ENCODE measurements at regions not wholly inside any gene's neighbourhood (a gene's known extent, or its start where the extent isn't known, plus 50 kb on each side); places are given as distances from the start of the nearest gene placed in this dataset.

DNA sequence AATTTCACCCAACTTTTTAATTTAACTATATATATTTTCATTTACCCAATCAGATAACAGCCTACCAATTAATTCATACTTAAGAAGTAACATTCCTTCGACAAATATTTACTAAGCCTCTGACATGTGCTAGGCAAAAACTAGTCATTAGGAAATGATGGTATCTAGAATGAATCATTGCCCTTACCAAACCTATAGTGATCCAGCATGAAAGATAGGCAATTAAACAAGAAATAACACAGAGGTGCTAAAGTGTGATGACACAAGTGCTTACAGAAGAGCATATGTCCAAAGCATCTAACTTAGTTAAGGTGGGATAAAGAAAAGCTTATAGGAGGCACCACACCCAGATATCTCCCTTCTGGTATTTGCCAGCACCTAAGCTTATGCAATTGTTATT is 166.5 kb upstream of the RASSF8 start:
- Histone ChIP-seq H3K4me1 (ENCODE audit: insufficient read depth, insufficient read length) (no peaks in the 10 kb centered on the region), H3K27me3 (ENCODE audit: insufficient read depth, insufficient read length) (no peaks in the 10 kb centered on the region), H3K9ac (ENCODE audit: insufficient read length, low read depth) (no peak overlapping the region), H3K36me3 (ENCODE audit: insufficient read depth, insufficient read length, low read length) (no peaks in the 10 kb centered on the region), H3K4me3 (ENCODE audit: insufficient read length, low read depth) (no peak overlapping the region), H3K9me3 (ENCODE audit: insufficient read depth, low read length) (no peaks in the 10 kb centered on the region)
- no peak for DNase-seq (ENCODE audit: low read depth, low spot score)
- no peak for TF ChIP-seq ZNF274 (IDR thresholded peaks at IDR 0.05; ENCODE audit: low read depth, low read length)
- no peak for TF ChIP-seq SUZ12 (IDR thresholded peaks at IDR 0.05; ENCODE audit: extremely low read depth, insufficient read depth, insufficient read length)
- no peak for TF ChIP-seq YY1 (IDR thresholded peaks at IDR 0.05; ENCODE audit: insufficient read depth, insufficient read length)

DNA sequence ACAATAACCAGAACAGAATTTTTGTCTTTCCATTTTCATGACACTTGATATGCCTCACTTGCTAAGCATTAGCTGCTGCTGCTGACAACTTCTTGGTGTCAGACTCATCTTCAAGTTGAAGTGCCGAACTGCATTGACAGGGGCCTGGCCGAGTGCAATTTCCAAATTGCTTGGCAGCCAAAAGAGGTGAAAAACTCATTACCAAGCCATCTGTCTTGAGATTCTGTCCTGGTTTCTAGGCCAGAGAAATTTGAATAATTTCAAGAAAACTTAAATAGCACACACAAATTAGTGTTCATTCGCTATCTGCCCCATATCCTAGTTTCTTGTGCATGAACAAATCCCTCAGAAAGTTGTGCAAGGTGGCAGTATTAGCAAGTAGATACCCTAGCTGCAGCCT is 165.3 kb upstream of the RASSF8 start:
- no peak for TF ChIP-seq SUZ12 (IDR thresholded peaks at IDR 0.05; ENCODE audit: extremely low read depth, insufficient read depth, insufficient read length)
- no peak for TF ChIP-seq YY1 (IDR thresholded peaks at IDR 0.05; ENCODE audit: insufficient read depth, insufficient read length)
- no peak for TF ChIP-seq ZNF274 (IDR thresholded peaks at IDR 0.05; ENCODE audit: low read depth, low read length)
- Histone ChIP-seq H3K27me3 (ENCODE audit: insufficient read depth, insufficient read length) (no peaks in the 10 kb centered on the region), H3K9ac (ENCODE audit: insufficient read length, low read depth) (no peak overlapping the region), H3K36me3 (ENCODE audit: insufficient read depth, insufficient read length, low read length) (no peaks in the 10 kb centered on the region), H3K9me3 (ENCODE audit: insufficient read depth, low read length) (no peaks in the 10 kb centered on the region), H3K4me3 (ENCODE audit: insufficient read length, low read depth) (no peak overlapping the region), H3K4me1 (ENCODE audit: insufficient read depth, insufficient read length) (no peaks in the 10 kb centered on the region)
- no peak for DNase-seq (ENCODE audit: low read depth, low spot score)

GRCh38 chr12:25794571-25794970 is 163.9 kb upstream of the RASSF8 start:
- Histone ChIP-seq H3K27me3 (ENCODE audit: insufficient read depth, insufficient read length) (no peaks in the 10 kb centered on the region), H3K4me3 (ENCODE audit: insufficient read length, low read depth) (no peak overlapping the region), H3K4me1 (ENCODE audit: insufficient read depth, insufficient read length) (no peaks in the 10 kb centered on the region), H3K36me3 (ENCODE audit: insufficient read depth, insufficient read length, low read length) (no peaks in the 10 kb centered on the region), H3K9me3 (ENCODE audit: insufficient read depth, low read length) (no peaks in the 10 kb centered on the region), H3K9ac (ENCODE audit: insufficient read length, low read depth) (no peak overlapping the region)
- TF ChIP-seq SUZ12 (IDR thresholded peaks at IDR 0.05; ENCODE audit: extremely low read depth, insufficient read depth, insufficient read length) (no peak), YY1 (IDR thresholded peaks at IDR 0.05; ENCODE audit: insufficient read depth, insufficient read length) (no peak), ZNF274 (IDR thresholded peaks at IDR 0.05; ENCODE audit: low read depth, low read length) (no peak)
- DNase-seq (ENCODE audit: low read depth, low spot score): no peak

- TF ChIP-seq ZNF274 (IDR thresholded peaks at IDR 0.05; ENCODE audit: low read depth, low read length) (no peak), SUZ12 (IDR thresholded peaks at IDR 0.05; ENCODE audit: extremely low read depth, insufficient read depth, insufficient read length) (no peak), YY1 (IDR thresholded peaks at IDR 0.05; ENCODE audit: insufficient read depth, insufficient read length) (no peak)
- H3K4me1 ChIP-seq (ENCODE audit: insufficient read depth, insufficient read length): no peaks in the 10 kb centered on the region
- DNase-seq (ENCODE audit: low read depth, low spot score): no peak
Measured at GRCh38 chr12:25796523-25797000, 161.9 kb upstream of the RASSF8 start.

DNA sequence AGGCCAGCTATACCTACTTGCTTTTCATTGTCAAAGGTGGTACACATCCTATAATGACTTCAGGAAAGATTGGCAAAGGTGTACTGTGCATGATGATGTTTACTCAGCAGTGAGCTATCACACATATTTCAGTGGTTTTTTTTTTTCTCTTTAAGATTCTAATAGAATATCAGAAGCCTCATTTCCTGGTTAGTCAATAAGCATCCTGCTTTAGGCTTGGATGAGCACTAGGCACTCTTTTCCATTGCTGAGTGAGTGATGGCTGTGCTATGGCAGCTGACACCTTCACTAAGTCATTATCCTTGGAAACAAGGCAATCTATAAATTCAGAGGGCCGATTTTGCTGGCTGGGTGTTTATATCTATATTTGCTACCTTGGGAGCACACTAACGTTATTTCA is 161.1 kb upstream of the RASSF8 start:
- no peak for TF ChIP-seq ZNF274 (IDR thresholded peaks at IDR 0.05; ENCODE audit: low read depth, low read length)
- no peak for TF ChIP-seq YY1 (IDR thresholded peaks at IDR 0.05; ENCODE audit: insufficient read depth, insufficient read length)
- TF ChIP-seq SUZ12 (IDR thresholded peaks at IDR 0.05; ENCODE audit: extremely low read depth, insufficient read depth, insufficient read length): no peak
- H3K27me3 ChIP-seq (ENCODE audit: insufficient read depth, insufficient read length): no peaks in the 10 kb centered on the region
- H3K4me1 ChIP-seq (ENCODE audit: insufficient read depth, insufficient read length): no peaks in the 10 kb centered on the region
- no peak for DNase-seq (ENCODE audit: low read depth, low spot score)
- no peak overlapping the region for H3K9ac ChIP-seq (ENCODE audit: insufficient read length, low read depth)
- H3K9me3 ChIP-seq (ENCODE audit: insufficient read depth, low read length): no peaks in the 10 kb centered on the region
- H3K36me3 ChIP-seq (ENCODE audit: insufficient read depth, insufficient read length, low read length): no peaks in the 10 kb centered on the region
- H3K4me3 ChIP-seq (ENCODE audit: insufficient read length, low read depth): no peak overlapping the region

More at GRCh38 chr12:25796523-25797000, 161.9 kb upstream of the RASSF8 start:
- H3K27me3 ChIP-seq (ENCODE audit: insufficient read depth, insufficient read length): no peaks in the 10 kb centered on the region
- no peaks in the 10 kb centered on the region for H3K9me3 ChIP-seq (ENCODE audit: insufficient read depth, low read length)
- H3K4me3 ChIP-seq (ENCODE audit: insufficient read length, low read depth): no peak overlapping the region
- H3K9ac ChIP-seq (ENCODE audit: insufficient read length, low read depth): no peak overlapping the region
- no peaks in the 10 kb centered on the region for H3K36me3 ChIP-seq (ENCODE audit: insufficient read depth, insufficient read length, low read length)

- Histone ChIP-seq H3K27me3 (ENCODE audit: insufficient read depth, insufficient read length) (no peaks in the 10 kb centered on the region), H3K4me1 (ENCODE audit: insufficient read depth, insufficient read length) (no peaks in the 10 kb centered on the region), H3K4me3 (ENCODE audit: insufficient read length, low read depth) (no peak overlapping the region), H3K36me3 (ENCODE audit: insufficient read depth, insufficient read length, low read length) (no peaks in the 10 kb centered on the region), H3K9me3 (ENCODE audit: insufficient read depth, low read length) (no peaks in the 10 kb centered on the region), H3K9ac (ENCODE audit: insufficient read length, low read depth) (no peak overlapping the region)
- no peak for DNase-seq (ENCODE audit: low read depth, low spot score)
- TF ChIP-seq YY1 (IDR thresholded peaks at IDR 0.05; ENCODE audit: insufficient read depth, insufficient read length): no peak
- TF ChIP-seq ZNF274 (IDR thresholded peaks at IDR 0.05; ENCODE audit: low read depth, low read length): no peak
- no peak for TF ChIP-seq SUZ12 (IDR thresholded peaks at IDR 0.05; ENCODE audit: extremely low read depth, insufficient read depth, insufficient read length)
Measured at GRCh38 chr12:25797949-25798348, 160.5 kb upstream of the RASSF8 start.

DNA sequence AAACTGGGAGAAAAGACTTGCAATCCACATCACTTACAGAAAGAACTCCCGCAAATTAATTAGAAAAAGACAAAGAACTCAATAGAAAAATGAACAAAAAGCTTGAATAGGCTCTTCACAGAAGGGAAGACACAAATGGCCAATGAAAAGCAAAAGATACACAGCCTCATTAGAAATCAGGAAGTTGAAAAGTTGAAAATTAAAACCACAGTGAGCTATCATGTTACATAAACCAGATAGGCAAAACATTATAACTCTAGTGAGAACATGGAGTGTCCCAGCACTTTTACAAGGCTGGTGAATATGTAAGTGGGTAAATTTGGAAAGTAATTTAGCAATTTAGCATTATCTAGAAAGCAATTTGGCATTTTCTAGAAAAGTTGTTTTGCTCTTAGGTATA is 158.4 kb upstream of the RASSF8 start:
- no peaks in the 10 kb centered on the region for H3K27me3 ChIP-seq (ENCODE audit: insufficient read depth, insufficient read length)
- no peaks in the 10 kb centered on the region for H3K36me3 ChIP-seq (ENCODE audit: insufficient read depth, insufficient read length, low read length)
- no peak overlapping the region for H3K4me3 ChIP-seq (ENCODE audit: insufficient read length, low read depth)
- H3K9me3 ChIP-seq (ENCODE audit: insufficient read depth, low read length): no peaks in the 10 kb centered on the region
- H3K9ac ChIP-seq (ENCODE audit: insufficient read length, low read depth): no peak overlapping the region
- TF ChIP-seq YY1 (IDR thresholded peaks at IDR 0.05; ENCODE audit: insufficient read depth, insufficient read length) (no peak), ZNF274 (IDR thresholded peaks at IDR 0.05; ENCODE audit: low read depth, low read length) (no peak), SUZ12 (IDR thresholded peaks at IDR 0.05; ENCODE audit: extremely low read depth, insufficient read depth, insufficient read length) (no peak)
- DNase-seq (ENCODE audit: low read depth, low spot score): no peak
- H3K4me1 ChIP-seq (ENCODE audit: insufficient read depth, insufficient read length): no peaks in the 10 kb centered on the region
